HCT116 (cell line): ENCODE measurements at regions not wholly inside any gene's neighbourhood (a gene's known extent, or its start where the extent isn't known, plus 50 kb on each side); places are given as distances from the start of the nearest gene placed in this dataset.

Source experiments
- ATAC-seq: fragments of 200-7000 bp; cut with Tn5 transposase; 2 replicates; pipeline ENCODE4 v1.9.1; 2020; ENCODE audit warnings: mild to moderate bottlenecking, moderate library complexity
- BruUV-seq: library from RNA; stranded (reverse); fragments of 400-500 nt; replicated peaks from 2 replicates; lab custom pipeline; 2021; lab: Mats Ljungman, UMichigan
- CTCF ChIA-PET: fragments of 300-600 bp; sonication (Branson Sonifier 250); formaldehyde crosslinking; loops from one replicate; lab custom pipeline; 2021; ENCODE audit warnings: antibody characterized with exemption; lab: Charles Lee
- POLR2A ChIA-PET: fragments of 300-600, 350-600 bp; sonication (Branson Sonifier 250); formaldehyde crosslinking; loops from one replicate; lab custom pipeline; 2021; ENCODE audit warnings: antibody characterized with exemption; lab: Charles Lee
- RAD21 ChIA-PET, 2 experiments: fragments of 300-600 bp; sonication (Branson Sonifier 250); formaldehyde crosslinking; loops; one replicate each; lab custom pipeline; 2023; ENCODE audit warnings: low total read pairs in 2 of 2; ENCODE audit not compliant: uncharacterized antibody in 2 of 2, unreplicated experiment in 2 of 2, low non-redundant PET in 1 of 2; lab: Charles Lee
- DNase-seq: peaks from one replicate; pipeline ENCODE4 v3.0.0-alpha.2; 2010; ENCODE audit warnings: low read depth, low spot score
- H2AFZ ChIP-seq: fragments of 200-600 bp; shearing (Covaris generic), sonication (generic); 2 replicates; pipeline ENCODE4 v1.6.1; 2017; ENCODE audit warnings: low read depth, mixed run types, mixed read lengths, antibody characterized with exemption, low read length; ENCODE audit not compliant: poor library complexity, severe bottlenecking
- H3K27ac ChIP-seq: 2 replicates; pipeline ENCODE4 v1.5.1; 2012; ENCODE audit warnings: low read depth, low read length
- H3K27me3 ChIP-seq: fragments of 200-600 bp; sonication (generic); 2 replicates; pipeline ENCODE4 v1.6.1; 2016; ENCODE audit warnings: mixed run types, low read length, mixed read lengths; ENCODE audit not compliant: insufficient read depth
- H3K36me3 ChIP-seq, 2 experiments: fragments of 200-500 bp in 1 of 2; fragments of 200-600 bp in 1 of 2; sonication (Bioruptor generic) in 1 of 2; sonication (generic) in 1 of 2; 2 replicates each; pipeline versions ENCODE4 v1.5.1 to v1.6.1; 2014 to 2016; ENCODE audit warnings: low read length in 2 of 2, inconsistent platforms in 1 of 2, mixed read lengths in 1 of 2, mixed run types in 1 of 2; ENCODE audit not compliant: insufficient read depth in 2 of 2, control insufficient read depth in 1 of 2
- H3K4me1 ChIP-seq, 2 experiments: fragments of 200-600 bp in 1 of 2; sonication (generic) in 1 of 2; 2 replicates each; pipeline versions ENCODE4 v1.5.1 to v1.6.1; 2012 to 2017; ENCODE audit warnings: low read length in 2 of 2, inconsistent platforms in 1 of 2, mild to moderate bottlenecking in 1 of 2, mixed read lengths in 1 of 2, mixed run types in 1 of 2, moderate library complexity in 1 of 2; ENCODE audit not compliant: insufficient read depth in 2 of 2, control insufficient read depth in 1 of 2
- H3K4me2 ChIP-seq: fragments of 200-600 bp; sonication (generic); 2 replicates; pipeline ENCODE4 v1.6.1; 2017; ENCODE audit warnings: mixed run types, low read length, mixed read lengths
- H3K4me3 ChIP-seq, 2 experiments: fragments of 200-600 bp in 1 of 2; sonication (generic) in 1 of 2; replicated peaks in 1 of 2; 2 replicates each; pipeline ENCODE4 v1.5.1; 2011 to 2016; ENCODE audit warnings: low read length in 2 of 2, control low read depth in 1 of 2, low read depth in 1 of 2, mild to moderate bottlenecking in 1 of 2, mixed read lengths in 1 of 2, mixed run types in 1 of 2
- H3K79me2 ChIP-seq: fragments of 200-600 bp; sonication (generic); 2 replicates; pipeline ENCODE4 v1.6.1; 2017; ENCODE audit warnings: mild to moderate bottlenecking, mixed run types, low read length, moderate library complexity, mixed read lengths; ENCODE audit not compliant: insufficient read depth
- H3K9ac ChIP-seq: fragments of 200-600 bp; sonication (generic); 2 replicates; pipeline ENCODE4 v1.6.1; 2016; ENCODE audit warnings: low read length, mixed read lengths
- H3K9me2 ChIP-seq: fragments of 200-600 bp; sonication (generic), shearing (Covaris generic); 2 replicates; pipeline ENCODE4 v1.6.1; 2017; ENCODE audit warnings: mixed run types, mild to moderate bottlenecking, moderate library complexity; ENCODE audit not compliant: insufficient read depth
- H3K9me3 ChIP-seq, 2 experiments: fragments of 200-500 bp in 1 of 2; fragments of 200-600 bp in 1 of 2; sonication (Bioruptor generic) in 1 of 2; sonication (generic) in 1 of 2; 2 replicates each; pipeline ENCODE4 v1.6.1; 2014 to 2017; ENCODE audit warnings: low read length in 2 of 2, mixed read lengths in 2 of 2, inconsistent platforms in 1 of 2, low read depth in 1 of 2, mild to moderate bottlenecking in 1 of 2, mixed run types in 1 of 2, moderate library complexity in 1 of 2; ENCODE audit not compliant: control insufficient read depth in 1 of 2, insufficient read depth in 1 of 2
- H4K20me1 ChIP-seq: fragments of 200-600 bp; sonication (generic), shearing (Covaris generic); 2 replicates; pipeline ENCODE4 v1.6.1; 2017; ENCODE audit warnings: mixed run types, mild to moderate bottlenecking, moderate library complexity; ENCODE audit not compliant: insufficient read depth
- ATF3 ChIP-seq: IDR thresholded peaks from 2 replicates; pipeline ENCODE4 v1.6.1; 2012
- CEBPB ChIP-seq: IDR thresholded peaks from 2 replicates; pipeline ENCODE4 v1.6.1; 2012; ENCODE audit warnings: low read depth
- CTCF ChIP-seq, 3 experiments: fragments of 200-600 bp in 1 of 3; sonication (generic) in 1 of 3; IDR thresholded peaks in 2 of 3; conservative IDR thresholded peaks in 1 of 3; 2 replicates each; pipeline ENCODE4 v1.5.1; 2012 to 2017; ENCODE audit warnings: low read depth in 2 of 3, low read length in 2 of 3, antibody characterized with exemption in 1 of 3, borderline replicate concordance in 1 of 3, control low read depth in 1 of 3, mild to moderate bottlenecking in 1 of 3, mixed read lengths in 1 of 3, mixed run types in 1 of 3, moderate library complexity in 1 of 3; ENCODE audit not compliant: insufficient read depth in 1 of 3
- ELF1 ChIP-seq: IDR thresholded peaks from 2 replicates; pipeline ENCODE4 v1.6.1; 2012; ENCODE audit warnings: low read depth, borderline replicate concordance
- EZH2 ChIP-seq: fragments of 200-600 bp; sonication (generic); IDR thresholded peaks from 2 replicates; pipeline ENCODE4 v1.6.1; 2017; ENCODE audit warnings: antibody characterized with exemption, mixed run types
- JUND ChIP-seq: IDR thresholded peaks from 2 replicates; pipeline ENCODE4 v1.6.1; 2012
- MAX ChIP-seq: IDR thresholded peaks from 2 replicates; pipeline ENCODE4 v1.6.1; 2012
- POLR2A ChIP-seq: IDR thresholded peaks from 2 replicates; pipeline ENCODE4 v1.7.0; 2011; ENCODE audit warnings: borderline replicate concordance; ENCODE audit not compliant: insufficient read depth, insufficient read length; ENCODE audit errors: extremely low read depth
- POLR2AphosphoS5 ChIP-seq: IDR thresholded peaks from 2 replicates; pipeline ENCODE4 v1.6.1; 2011; ENCODE audit warnings: mild to moderate bottlenecking, low read depth, low read length, moderate library complexity
- RAD21 ChIP-seq: IDR thresholded peaks from 2 replicates; pipeline ENCODE4 v1.6.1; 2012; ENCODE audit warnings: low read depth, mild to moderate bottlenecking
- YY1 ChIP-seq: IDR thresholded peaks from 2 replicates; pipeline ENCODE4 v1.6.1; 2011; ENCODE audit warnings: low read length, low read depth, moderate library complexity, mild to moderate bottlenecking; ENCODE audit not compliant: insufficient replicate concordance; ENCODE audit errors: extremely low read depth
- ZBTB33 ChIP-seq: IDR thresholded peaks from 2 replicates; pipeline ENCODE4 v1.6.1; 2011; ENCODE audit warnings: mild to moderate bottlenecking, low read length, moderate library complexity; ENCODE audit not compliant: insufficient replicate concordance; ENCODE audit errors: extremely low read depth
- ZFX ChIP-seq: fragments of 450-650 bp; IDR thresholded peaks from 2 replicates; pipeline ENCODE4 v1.6.1; 2017
- ZNF274 ChIP-seq: fragments of 200-500 bp; sonication (Bioruptor generic); IDR thresholded peaks from 2 replicates; pipeline ENCODE4 v1.6.1; 2014; ENCODE audit warnings: mild to moderate bottlenecking, low read depth, low read length, inconsistent platforms
- intact Hi-C: fragments of 100-400 bp; cut with micrococcal nuclease; formaldehyde crosslinking; loops from 2 replicates; pipeline ENCODE4 v1.10.0; 2022

DNA sequence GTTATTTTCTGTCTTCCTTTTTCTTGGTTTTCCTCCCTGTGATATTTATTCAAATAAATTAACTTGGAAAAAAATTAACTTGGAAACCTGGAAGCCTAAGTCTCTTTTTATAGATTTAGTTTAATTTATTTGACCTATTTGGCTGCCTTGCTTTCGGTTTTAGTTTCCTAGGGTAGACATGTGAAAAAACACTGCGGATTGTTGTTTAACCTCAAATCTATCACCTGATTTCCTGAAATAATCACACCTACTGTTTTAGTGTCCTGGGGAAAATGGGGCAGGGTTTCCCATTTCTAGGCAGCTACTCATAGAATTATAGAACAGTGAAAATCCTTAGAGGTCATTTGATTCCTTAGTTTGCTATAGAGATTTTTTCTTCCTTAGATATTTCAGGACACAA lies 412.4 kb downstream of the PCDH17 start (continued):
- TF ChIP-seq YY1: no peak

DNA sequence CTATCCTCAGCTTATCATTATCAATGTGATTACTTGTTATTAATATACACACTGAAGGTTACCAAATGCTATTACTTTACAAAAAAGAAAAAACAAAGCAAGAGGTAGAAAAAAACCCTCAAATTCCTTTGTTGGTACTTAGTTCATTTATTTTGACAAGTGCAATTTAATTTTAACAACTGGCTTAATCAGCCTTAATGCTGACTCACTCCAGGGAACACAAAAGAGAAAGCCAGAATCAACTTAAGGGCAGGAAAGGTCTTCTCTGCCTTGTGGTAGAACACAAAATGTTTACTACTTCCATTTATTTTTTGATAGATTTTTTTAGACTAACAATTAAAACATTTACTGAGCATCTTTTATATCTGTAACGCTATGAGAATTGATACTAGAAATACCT lies 417.1 kb downstream of the PCDH17 start:
- no peaks in the 10 kb centered on the region for H3K36me3 ChIP-seq
- POLR2A ChIA-PET: no interaction called here
- DNase-seq: no peak
- no peaks in the 10 kb centered on the region for H3K4me1 ChIP-seq
- no peak for TF ChIP-seq CTCF (IDR thresholded peaks at IDR 0.05 in 2 of 3, conservative IDR thresholded peaks at IDR 0.05 in 1 of 3; ENCODE audit: borderline replicate concordance in 1 of 3, insufficient read depth in 1 of 3, low read depth in 2 of 3, low read length in 2 of 3)
- no peak for TF ChIP-seq CEBPB
- no peak for TF ChIP-seq ELF1
- no peak for TF ChIP-seq POLR2AphosphoS5
- no peak for TF ChIP-seq ZNF274
- TF ChIP-seq JUND: no peak
- no peak for TF ChIP-seq MAX
- no peak for TF ChIP-seq POLR2A
- no peak for TF ChIP-seq ATF3
- TF ChIP-seq ZFX: no peak
- TF ChIP-seq RAD21: no peak
- TF ChIP-seq ZBTB33: no peak
- TF ChIP-seq EZH2: no peak
- BruUV-seq: no TSS peak
- no peak for ATAC-seq
- no peak overlapping the region for H3K4me2 ChIP-seq
- no peaks in the 10 kb centered on the region for H3K27me3 ChIP-seq
- intact Hi-C loops: no loop called here
- H3K79me2 ChIP-seq: no peaks in the 10 kb centered on the region
- peaks cover 13 to 26% of the 10 kb centered on the region in 2 experiments; a peak in 2 of 4 replicates for H3K9me3 ChIP-seq
- H3K27ac ChIP-seq: no peak overlapping the region
- no peak overlapping the region for H3K4me3 ChIP-seq
- H4K20me1 ChIP-seq: no peaks in the 10 kb centered on the region
- H3K9me2 ChIP-seq: no peaks in the 10 kb centered on the region
- RAD21 ChIA-PET: no interaction called here
- no peak overlapping the region for H2AFZ ChIP-seq
- H3K9ac ChIP-seq: no peak overlapping the region
- CTCF ChIA-PET: no interaction called here
